GM12878 (cell line): ENCODE measurements at regions not wholly inside any gene's neighbourhood (a gene's known extent, or its start where the extent isn't known, plus 50 kb on each side); places are given as distances from the start of the nearest gene placed in this dataset.
"Not testable (repeated sequence)": the region's sequence is repeated elsewhere in the genome, so short reads cannot be mapped to it uniquely, and the experiment has no call there.

Source experiments
- ATAC-seq: fragments of 200-7000 bp; cut with Tn5 transposase; 3 replicates; pipeline ENCODE4 v1.9.1; 2020; ENCODE audit warnings: mild to moderate bottlenecking, moderate library complexity
- BruUV-seq: library from RNA; stranded (reverse); fragments of 400-500 nt; replicated peaks from 2 replicates; lab custom pipeline; 2021; lab: Mats Ljungman, UMichigan
- CTCF ChIA-PET: fragments of 300-600 bp; sonication (Branson Sonifier 250); formaldehyde crosslinking; extraction: SDS; loops from one replicate; lab custom pipeline; 2021; ENCODE audit warnings: inconsistent platforms; lab: Yijun Ruan, JAX
- POLR2A ChIA-PET: fragments of 350-600 bp; formaldehyde crosslinking; extraction: SDS; loops from one replicate; lab custom pipeline; 2021; ENCODE audit warnings: inconsistent platforms; lab: Charles Lee
- RAD21 ChIA-PET: fragments of 300-600 bp; sonication (Branson Sonifier 250); formaldehyde crosslinking; loops from one replicate; lab custom pipeline; 2023; ENCODE audit warnings: antibody characterized with exemption; ENCODE audit not compliant: unreplicated experiment; lab: Charles Lee
- SMC1A ChIA-PET: fragments of 300-600 bp; sonication (Branson Sonifier 250); formaldehyde crosslinking; loops from one replicate; lab custom pipeline; 2023; ENCODE audit not compliant: unreplicated experiment, uncharacterized antibody; lab: Charles Lee
- DNase-seq: peaks from one replicate; pipeline ENCODE4 v3.0.0-alpha.2; 2011; ENCODE audit warnings: low read depth, low spot score
- FAIRE-seq: peaks from 3 replicates; lab custom pipeline; 2011; peaks lifted over from hg19 to GRCh38; lab: Jason Lieb, UNC
- H2AFZ ChIP-seq: 2 replicates; pipeline ENCODE4 v1.6.0; 2011; ENCODE audit warnings: low read depth, low read length, control low read depth; ENCODE audit not compliant: control insufficient read depth
- H3K27ac ChIP-seq: 2 replicates; pipeline ENCODE4 v1.5.1; 2011; ENCODE audit warnings: control low read depth; ENCODE audit not compliant: control insufficient read depth, insufficient read depth
- H3K27me3 ChIP-seq, 2 experiments: replicated peaks in 1 of 2; 2 replicates each; pipeline versions ENCODE4 v1.6.0 to v1.6.1; 2011; ENCODE audit warnings: low read length in 1 of 2; ENCODE audit not compliant: control insufficient read depth in 2 of 2, insufficient read depth in 2 of 2
- H3K36me3 ChIP-seq, 2 experiments: 2 replicates each; pipeline ENCODE4 v1.5.1; 2011; ENCODE audit warnings: low read length in 1 of 2; ENCODE audit not compliant: control insufficient read depth in 2 of 2, insufficient read depth in 2 of 2
- H3K4me1 ChIP-seq: 2 replicates; pipeline ENCODE4 v1.6.1; 2011; ENCODE audit warnings: mild to moderate bottlenecking, low read length, moderate library complexity, mixed read lengths; ENCODE audit not compliant: control insufficient read depth, insufficient read depth
- H3K4me2 ChIP-seq: 2 replicates; pipeline ENCODE4 v1.6.0; 2011; ENCODE audit warnings: control low read depth; ENCODE audit not compliant: control insufficient read depth, insufficient read depth
- H3K4me3 ChIP-seq: fragments of 200-600 bp; sonication (generic); 2 replicates; pipeline ENCODE4 v1.5.1; 2016
- H3K79me2 ChIP-seq: 2 replicates; pipeline ENCODE4 v1.6.0; 2011; ENCODE audit warnings: low read length; ENCODE audit not compliant: control insufficient read depth, insufficient read depth
- H3K9ac ChIP-seq: 2 replicates; pipeline ENCODE4 v1.8.0; 2011; ENCODE audit warnings: low read length, control low read depth, mixed read lengths; ENCODE audit not compliant: control insufficient read depth, insufficient read depth
- H3K9me3 ChIP-seq: replicated peaks from 3 replicates; pipeline ENCODE4 v1.5.1; 2011; ENCODE audit warnings: mild to moderate bottlenecking, low read length; ENCODE audit not compliant: control insufficient read depth, insufficient read depth
- H4K20me1 ChIP-seq: 2 replicates; pipeline ENCODE4 v1.6.0; 2011; ENCODE audit not compliant: control insufficient read depth, insufficient read depth
- WGBS: methylation state at CpG from one replicate; pipeline ENCODE4 v1.1.6; 2016; ENCODE audit warnings: low lambda C conversion rate; ENCODE audit not compliant: insufficient replicate concordance, insufficient coverage; ENCODE audit errors: missing lambda C conversion rate; 5-methylcytosine and 5-hydroxymethylcytosine counted together
- in situ Hi-C: fragments of 300-500 bp; cut with MboI; formaldehyde crosslinking; loops from 9 replicates; pipeline ENCODE4 v1.14.3; 2018; ENCODE audit warnings: mixed read lengths
- intact Hi-C: fragments of 100-400 bp; cut with micrococcal nuclease; formaldehyde crosslinking; loops from one replicate; pipeline ENCODE4 v1.14.2; 2022; ENCODE audit not compliant: unreplicated experiment

DNA sequence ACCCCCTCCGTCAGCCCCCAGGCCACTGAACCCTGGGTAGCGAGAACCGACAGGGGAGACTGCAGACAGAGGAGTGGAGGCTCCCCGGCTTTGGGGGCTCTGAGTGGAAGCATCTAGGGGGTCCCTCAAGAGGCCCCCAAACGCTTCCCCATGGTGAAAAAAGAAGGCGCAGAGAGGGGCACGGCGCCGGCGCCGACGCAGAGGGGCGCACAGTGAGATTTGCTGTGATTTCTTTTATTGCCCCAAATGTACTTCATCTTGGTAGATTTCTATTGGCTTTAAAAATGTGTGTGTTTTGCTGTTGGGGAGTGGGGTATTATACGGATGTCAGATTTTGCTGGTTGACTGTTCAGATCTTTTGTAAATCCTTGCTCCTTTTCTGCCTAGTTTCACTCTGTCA lies 392.9 kb downstream of the GOLGA6L6 start:
- H3K4me3 ChIP-seq, BruUV-seq, RAD21 ChIA-PET, H3K27me3 ChIP-seq, H2AFZ ChIP-seq, H3K9me3 ChIP-seq, H3K4me1 ChIP-seq, H3K36me3 ChIP-seq, H3K4me2 ChIP-seq, DNase-seq, SMC1A ChIA-PET, CTCF ChIA-PET, ATAC-seq, POLR2A ChIA-PET, in situ Hi-C loops, H3K79me2 ChIP-seq, H4K20me1 ChIP-seq, FAIRE-seq, H3K9ac ChIP-seq, intact Hi-C loops, H3K27ac ChIP-seq: not testable (repeated sequence)
- WGBS: 89% methylated on average over 8 of the region's 14 CpGs

- ATAC-seq, SMC1A ChIA-PET, H3K9ac ChIP-seq, H3K4me3 ChIP-seq, H3K79me2 ChIP-seq, H3K4me1 ChIP-seq, H3K27me3 ChIP-seq, intact Hi-C loops, FAIRE-seq, H3K27ac ChIP-seq, H3K36me3 ChIP-seq, CTCF ChIA-PET, H4K20me1 ChIP-seq, DNase-seq, in situ Hi-C loops, H3K4me2 ChIP-seq, H2AFZ ChIP-seq, RAD21 ChIA-PET, H3K9me3 ChIP-seq, POLR2A ChIA-PET, BruUV-seq: not testable (repeated sequence)
- WGBS: 96% methylated on average over 9 of the region's 73 CpGs
Observed at GRCh38 chr15:20148008-20148407, 393.6 kb downstream of the GOLGA6L6 start.

- H3K27me3 ChIP-seq, ATAC-seq, H3K9ac ChIP-seq, in situ Hi-C loops, BruUV-seq, intact Hi-C loops, CTCF ChIA-PET, H3K9me3 ChIP-seq, H3K27ac ChIP-seq, H3K36me3 ChIP-seq, H3K4me2 ChIP-seq, FAIRE-seq, H2AFZ ChIP-seq, DNase-seq, RAD21 ChIA-PET, SMC1A ChIA-PET, H3K4me1 ChIP-seq, H3K4me3 ChIP-seq, H3K79me2 ChIP-seq, H4K20me1 ChIP-seq, POLR2A ChIA-PET: not testable (repeated sequence)
- WGBS: 78% methylated on average over 9 of the region's 14 CpGs
Observed at GRCh38 chr15:20144333-20145036, 397.1 kb downstream of the GOLGA6L6 start.

GRCh38 chr15:20142906-20143305 lies 398.7 kb downstream of the GOLGA6L6 start:
- H4K20me1 ChIP-seq, DNase-seq, H3K27me3 ChIP-seq, H3K4me1 ChIP-seq, in situ Hi-C loops, CTCF ChIA-PET, H2AFZ ChIP-seq, ATAC-seq, RAD21 ChIA-PET, H3K79me2 ChIP-seq, FAIRE-seq, intact Hi-C loops, H3K36me3 ChIP-seq, BruUV-seq, SMC1A ChIA-PET, H3K27ac ChIP-seq, POLR2A ChIA-PET, H3K4me3 ChIP-seq, H3K4me2 ChIP-seq, H3K9me3 ChIP-seq, H3K9ac ChIP-seq: not testable (repeated sequence)
- WGBS: no CpG with 5 or more reads among the region's 3 CpGs
